ENCODE measurements at regions not wholly inside any gene's neighbourhood (a gene's known extent, or its start where the extent isn't known, plus 50 kb on each side); places are given as distances from the start of the nearest gene placed in this dataset.

DNA sequence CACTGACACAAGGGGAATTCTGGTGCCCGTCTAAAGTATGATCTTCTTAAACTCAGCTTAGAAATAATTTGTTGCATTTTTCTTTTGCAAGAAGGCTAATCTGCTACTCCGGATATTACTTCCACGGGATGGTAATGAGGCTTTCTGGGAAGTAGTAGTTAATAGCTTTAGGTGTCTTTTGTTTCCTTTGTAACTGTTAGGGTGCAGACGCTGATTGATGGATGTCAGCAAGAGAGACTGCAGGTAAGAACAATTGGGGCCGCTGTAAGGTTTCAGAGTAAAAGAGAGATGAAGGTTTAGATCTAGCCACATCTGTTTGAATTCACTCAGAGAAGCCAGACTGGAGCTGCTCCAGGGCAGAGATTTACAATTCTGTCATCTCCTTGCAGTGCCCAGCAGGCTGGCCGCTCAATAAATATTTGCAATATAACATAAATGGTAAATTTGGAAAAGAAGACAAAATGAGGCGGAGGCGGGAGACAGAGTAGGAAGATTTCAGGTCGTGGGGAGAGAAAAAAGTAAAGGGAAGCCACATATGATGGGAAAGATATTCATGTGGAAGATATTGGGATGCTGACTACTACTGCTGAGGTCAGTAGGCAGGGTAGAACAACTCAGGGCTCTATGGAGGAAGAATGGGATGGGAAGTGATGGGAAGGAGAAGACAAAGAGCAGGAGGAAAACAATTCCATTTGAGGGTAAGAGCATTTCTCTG is 320.5 kb downstream of the AASDHPPT start:
- DNase-seq: no peak
- intact Hi-C loops (cut with DNase I): no loop called here

DNA sequence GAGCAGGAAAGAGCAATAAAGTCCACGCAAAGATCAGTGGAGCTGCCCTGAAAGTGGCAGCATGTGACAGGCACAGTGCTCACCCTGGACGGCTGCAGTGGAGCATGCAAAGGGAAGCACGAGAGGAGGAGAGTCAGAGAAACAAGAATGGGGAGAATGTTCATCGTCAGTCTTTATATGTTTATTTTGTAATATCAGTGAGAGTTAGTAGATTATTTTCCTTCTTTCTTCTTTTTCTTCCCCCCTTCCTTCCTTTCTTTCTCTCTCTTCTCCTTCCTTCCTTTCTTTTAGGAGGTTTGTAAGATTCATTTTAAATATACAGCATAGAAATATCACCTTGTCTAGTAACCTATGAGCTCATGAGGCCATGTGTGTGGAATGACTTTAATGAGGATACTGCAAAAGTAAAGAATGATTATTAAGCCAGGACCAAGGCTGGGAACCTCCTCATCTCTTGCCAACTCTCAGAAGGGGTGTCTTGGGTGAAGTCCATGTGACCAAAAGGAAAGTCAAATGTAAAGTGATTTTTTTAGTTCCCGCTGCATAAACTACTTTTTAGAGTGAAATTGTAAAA is 321.1 kb downstream of the AASDHPPT start:
- intact Hi-C loops (cut with DNase I): no loop called here
- no peak for DNase-seq

DNA sequence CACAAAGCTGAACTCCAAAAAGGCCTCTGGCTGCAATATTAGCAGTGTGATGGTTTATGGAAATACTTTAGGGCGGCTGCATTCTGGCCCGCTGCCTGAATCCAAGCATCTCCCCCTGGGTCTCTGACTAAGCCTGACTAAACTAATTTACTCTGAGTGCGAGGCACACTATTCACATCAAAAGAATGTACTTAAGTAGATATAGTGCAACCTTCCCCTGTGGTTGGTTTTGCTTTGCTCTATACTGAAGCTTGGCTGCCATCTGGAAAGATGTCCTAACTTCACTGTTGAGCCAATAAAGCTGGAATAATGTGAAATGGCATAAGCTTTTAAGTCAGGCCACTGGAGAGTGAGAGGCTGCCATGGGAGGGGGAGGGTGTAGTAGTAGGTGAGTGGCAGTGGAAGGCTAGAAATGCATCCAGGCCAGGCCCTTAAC is 321.6 kb downstream of the AASDHPPT start:
- no peak for DNase-seq
- intact Hi-C loops (cut with DNase I): no loop called here

DNA sequence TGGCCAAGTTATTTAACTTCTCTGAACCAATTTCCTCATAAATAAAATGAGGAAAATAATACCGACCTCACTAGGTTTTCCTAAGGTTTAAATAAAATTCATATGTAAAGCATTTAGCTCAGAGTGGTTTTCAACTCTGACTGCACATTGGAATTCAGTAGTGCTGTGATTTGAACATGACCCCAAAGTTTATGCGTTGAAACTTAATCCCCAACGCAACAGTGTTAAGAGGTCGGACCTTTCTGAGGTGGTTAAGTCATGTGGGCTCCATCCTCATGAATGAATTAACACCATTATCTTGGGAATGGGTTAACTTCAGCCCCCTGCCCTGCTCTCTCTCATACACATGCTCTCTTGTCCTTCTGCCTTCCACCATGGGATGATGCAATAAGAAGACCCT is 322.2 kb downstream of the AASDHPPT start:
- intact Hi-C loops (cut with DNase I): no loop called here
- no peak for DNase-seq

DNA sequence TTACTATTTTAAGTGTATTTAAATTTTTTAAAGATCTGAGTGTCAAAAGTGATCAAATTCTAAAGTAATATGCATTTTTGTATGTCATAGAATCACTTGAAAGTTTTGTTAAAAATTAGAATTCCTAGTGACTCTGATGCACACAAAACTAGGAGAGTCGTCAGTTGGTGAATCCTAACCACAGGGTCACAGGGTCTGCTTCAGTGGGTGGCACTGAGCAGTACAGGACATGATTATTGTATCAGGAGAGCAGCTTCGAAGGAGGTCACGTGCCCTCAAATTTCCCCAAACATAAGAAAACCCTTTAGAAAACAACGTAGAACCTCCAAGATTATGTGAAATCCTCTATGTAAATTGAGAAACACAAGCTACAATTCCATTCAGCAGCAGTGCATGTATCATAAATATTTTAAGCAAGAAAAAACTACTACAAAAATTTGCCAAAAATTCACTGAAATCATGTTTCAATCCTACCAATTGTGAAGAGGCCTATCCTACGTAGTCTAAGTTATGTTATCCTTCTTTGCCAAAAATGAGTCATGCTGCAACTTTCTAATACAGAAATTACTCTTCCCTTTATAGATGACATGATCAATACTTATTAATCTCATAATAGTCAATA is 323.6 kb downstream of the AASDHPPT start:
- no peak for DNase-seq
- intact Hi-C loops (cut with DNase I): no loop called here

DNA sequence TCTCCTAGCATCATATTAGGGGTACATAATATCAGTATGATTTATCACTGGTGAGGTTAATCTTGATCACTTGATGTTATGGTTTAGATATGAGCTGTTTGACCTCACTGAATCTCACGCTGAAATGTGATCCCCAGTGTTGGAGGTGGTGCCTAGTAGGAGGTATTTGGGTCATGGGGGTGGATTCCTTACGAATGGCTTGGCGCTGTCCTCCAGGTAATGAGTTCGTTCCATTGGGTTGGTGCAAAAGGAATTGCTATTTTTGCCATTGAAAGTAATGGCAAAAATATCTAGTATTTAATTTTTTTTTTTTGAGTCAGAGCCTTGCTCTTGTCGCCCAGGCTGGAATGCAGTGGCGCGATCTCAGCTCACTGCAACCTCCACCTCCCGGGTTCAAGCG is 326.3 kb downstream of the AASDHPPT start:
- DNase-seq: no peak
- intact Hi-C loops (cut with DNase I): no loop called here

DNA sequence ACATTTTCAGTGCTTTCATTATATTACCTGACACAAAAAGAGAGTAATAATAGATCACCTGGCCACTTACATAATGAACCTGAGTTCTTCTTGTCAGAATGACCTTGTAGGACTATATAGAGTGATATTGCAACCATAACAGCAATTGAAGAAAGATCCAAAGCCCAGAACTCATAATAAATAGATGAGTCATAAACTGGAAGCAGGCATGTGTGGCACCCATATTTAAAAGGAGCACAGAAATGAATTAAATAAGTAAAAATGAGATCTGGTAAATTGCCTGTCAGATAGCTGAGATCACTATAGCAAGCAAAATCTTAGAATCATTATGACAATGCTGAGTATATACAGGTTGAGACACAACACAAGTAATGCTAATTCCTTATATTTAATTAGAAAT is 331.8 kb downstream of the AASDHPPT start:
- no peak for DNase-seq
- intact Hi-C loops (cut with DNase I): no loop called here

DNA sequence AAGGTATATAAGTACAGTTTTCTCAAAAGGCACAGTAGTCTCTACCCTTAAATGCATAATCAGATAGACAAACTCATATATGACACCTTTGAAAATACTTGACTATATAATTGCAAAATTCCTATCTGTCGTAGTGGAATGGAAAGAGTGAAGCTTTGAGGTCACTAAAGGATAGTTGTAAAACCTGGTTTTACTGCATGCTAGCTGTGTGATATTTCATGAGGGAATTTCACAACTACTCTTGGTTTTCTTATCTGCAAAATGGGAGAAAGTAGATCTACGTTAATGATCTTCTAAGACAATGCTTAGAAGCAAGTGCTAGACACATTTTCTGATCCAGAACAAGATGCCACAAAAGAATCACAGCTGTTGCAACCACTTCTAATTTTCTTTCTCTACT is 332.2 kb downstream of the AASDHPPT start:
- intact Hi-C loops (cut with DNase I): no loop called here
- no peak for DNase-seq

DNA sequence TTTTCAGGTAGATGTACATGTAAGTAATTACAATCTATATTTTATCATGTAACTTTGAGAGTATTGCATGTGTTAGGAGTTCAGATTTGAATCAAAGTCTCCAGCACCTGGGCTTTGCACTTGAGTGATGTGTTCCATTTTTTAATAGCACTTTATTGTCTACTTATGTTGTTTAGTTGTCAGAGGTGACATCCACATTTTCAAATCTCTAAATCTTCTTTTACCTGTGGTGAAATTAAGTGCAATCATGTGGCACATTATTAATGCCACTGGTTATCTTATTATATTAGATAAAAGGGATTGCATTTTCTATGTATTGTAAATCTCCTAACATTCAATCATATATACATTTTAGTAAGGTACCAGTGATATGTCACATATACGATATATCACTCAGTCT is 333.4 kb downstream of the AASDHPPT start:
- intact Hi-C loops (cut with DNase I): no loop called here
- no peak for DNase-seq

DNA sequence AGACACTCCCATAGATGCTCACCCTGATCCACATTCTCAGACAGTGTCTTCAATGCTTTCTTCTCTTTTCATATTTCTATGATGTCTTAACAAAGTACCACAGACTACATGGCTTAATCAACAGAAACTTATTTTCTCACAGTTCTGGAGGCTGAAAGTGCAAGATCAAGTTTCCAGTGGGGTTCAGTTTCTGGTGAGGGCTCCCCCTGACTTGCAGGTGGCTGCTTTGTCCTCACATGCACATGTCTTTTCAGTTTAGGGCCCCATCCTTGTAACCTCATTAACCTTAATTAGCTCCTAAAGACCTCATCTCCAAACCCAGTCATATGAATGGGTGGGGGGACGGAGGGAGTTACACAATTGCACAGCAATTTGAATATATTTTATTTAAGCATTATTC is 335.8 kb downstream of the AASDHPPT start:
- intact Hi-C loops (cut with DNase I): no loop called here
- DNase-seq: no peak

DNA sequence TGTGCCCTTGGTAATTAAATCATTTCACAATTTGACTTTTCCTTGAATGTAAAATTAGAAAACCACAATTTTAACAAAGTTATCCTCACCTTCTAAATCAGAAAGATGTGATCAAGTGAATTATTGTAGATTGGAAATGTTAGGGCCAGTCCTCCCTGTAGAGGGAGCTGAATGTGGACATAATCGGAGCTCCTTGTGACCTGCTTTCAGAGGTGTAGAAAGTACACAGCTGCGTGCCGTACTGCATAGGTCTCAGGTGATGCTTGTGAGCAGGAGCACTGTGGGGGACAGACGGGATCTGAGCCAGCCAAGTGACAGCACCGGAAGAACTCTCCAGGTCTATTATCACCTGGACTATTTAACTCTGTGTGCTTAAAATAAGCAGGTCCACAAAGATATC is 338.0 kb downstream of the AASDHPPT start:
- intact Hi-C loops (cut with DNase I): no loop called here
- DNase-seq: no peak

DNA sequence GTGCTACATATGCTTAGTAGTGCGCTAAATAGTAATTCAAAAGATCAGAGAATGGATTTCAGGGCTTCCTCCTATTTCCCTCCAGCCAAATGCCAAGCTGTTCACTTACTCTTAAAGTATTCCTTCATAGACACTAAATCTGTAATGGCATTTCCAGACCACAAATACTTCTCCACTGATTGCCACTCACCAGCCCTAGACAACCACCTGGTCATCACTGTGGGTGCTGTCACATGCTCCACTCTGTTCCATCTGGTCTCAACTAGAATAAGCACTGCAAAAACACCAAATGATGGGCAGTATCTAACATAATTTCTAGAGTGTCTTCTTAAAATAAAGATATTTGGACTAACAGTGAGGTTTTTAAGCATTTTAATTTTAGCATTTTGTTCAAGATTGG is 341.3 kb downstream of the AASDHPPT start:
- no peak for DNase-seq
- intact Hi-C loops (cut with DNase I): no loop called here

DNA sequence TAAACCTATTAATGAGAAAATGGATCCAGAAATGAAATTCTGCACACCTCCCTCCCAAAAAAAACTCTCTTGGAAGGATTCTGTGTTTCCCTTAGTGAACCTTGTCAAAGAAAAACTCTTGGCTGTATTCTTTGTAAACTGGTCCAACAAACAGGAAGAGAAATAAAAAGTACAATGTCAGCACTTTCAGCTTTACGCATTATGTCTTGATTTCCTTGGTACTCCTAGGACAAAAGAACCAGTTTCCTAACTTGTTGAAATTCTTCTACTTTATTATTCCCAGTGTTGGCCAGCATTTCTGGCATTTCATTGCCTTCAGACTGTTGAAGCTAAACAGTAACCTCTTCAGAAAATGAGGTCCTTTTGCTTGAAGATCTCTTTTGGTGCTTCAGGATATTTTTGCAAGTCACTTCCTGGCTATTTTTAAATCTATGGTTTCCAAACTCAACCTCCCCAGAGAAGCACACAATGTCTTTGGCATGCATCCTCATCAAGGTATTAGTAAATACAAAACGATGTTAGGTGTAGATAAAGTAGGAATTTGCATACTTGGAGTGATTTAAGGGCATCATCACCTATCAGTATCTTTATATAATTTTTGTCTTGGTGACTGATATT is 342.7 kb downstream of the AASDHPPT start:
- DNase-seq: no peak
- intact Hi-C loops (cut with DNase I): no loop called here

DNA sequence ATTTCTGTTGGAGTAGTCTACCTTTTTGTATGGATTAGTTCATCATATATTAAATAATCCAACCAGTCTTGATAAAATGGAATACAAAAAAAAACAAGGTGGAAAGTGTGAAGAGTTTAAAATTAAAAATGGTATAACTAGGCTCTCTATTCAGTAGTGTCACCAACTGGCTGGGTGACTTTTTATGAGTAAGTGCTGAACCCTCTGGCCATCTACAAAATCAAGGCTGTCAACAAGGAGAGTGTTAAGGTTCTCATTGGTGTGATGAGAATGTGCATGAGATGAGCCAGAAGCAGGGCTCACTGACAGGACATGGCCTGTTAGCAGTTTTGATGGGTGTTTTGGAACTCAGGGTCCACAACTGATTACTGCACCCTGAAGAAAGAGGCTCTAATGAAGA is 343.2 kb downstream of the AASDHPPT start:
- DNase-seq: no peak
- intact Hi-C loops (cut with DNase I): no loop called here

DNA sequence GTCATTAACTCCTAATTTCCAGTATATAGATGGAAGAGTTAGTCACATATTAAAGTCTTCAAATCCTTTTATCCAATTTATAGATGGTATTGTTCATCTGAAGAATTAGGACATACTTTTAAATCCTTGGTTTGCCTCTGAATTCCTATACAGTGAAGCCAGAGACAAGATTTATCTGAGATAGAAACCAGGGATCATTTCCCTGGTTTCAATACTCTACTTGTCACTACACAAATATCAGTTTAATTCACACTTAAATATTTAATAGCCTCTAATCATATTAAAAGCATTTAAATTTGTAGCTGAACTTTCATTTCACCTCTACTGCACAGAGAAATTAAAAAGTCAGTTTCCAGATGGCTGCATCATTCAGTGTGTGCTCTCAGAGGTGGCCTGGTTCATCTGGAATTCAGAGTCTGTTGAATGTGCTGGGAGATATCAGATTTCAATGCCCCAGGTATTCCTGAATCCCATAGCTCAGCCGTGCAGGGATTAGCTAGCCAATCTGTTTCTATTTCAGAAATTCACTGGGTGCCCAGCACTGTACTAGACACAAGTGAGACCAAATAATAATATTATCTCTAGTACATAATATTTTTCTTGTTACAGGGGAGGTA is 344.3 kb downstream of the AASDHPPT start:
- intact Hi-C loops (cut with DNase I): no loop called here
- DNase-seq: no peak

DNA sequence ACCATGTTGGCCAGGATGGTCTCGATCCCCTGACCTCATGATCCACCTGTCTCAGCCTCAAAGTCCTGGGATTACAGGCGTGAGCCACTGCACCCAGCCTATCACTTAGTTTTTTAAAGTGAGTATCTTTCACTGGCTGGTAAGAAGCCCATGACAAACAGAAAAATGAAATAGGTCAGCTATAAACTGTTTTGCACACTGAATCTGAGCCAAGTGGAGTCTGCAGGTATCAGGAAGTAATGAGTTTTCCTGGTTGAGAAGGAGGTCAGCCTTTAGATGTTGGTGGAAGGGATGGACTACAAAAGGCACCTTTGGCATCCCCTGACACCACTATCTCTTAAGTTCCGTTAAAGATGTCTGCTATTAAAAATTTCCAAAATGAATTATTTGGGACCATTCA is 345.1 kb downstream of the AASDHPPT start:
- intact Hi-C loops (cut with DNase I): no loop called here

DNA sequence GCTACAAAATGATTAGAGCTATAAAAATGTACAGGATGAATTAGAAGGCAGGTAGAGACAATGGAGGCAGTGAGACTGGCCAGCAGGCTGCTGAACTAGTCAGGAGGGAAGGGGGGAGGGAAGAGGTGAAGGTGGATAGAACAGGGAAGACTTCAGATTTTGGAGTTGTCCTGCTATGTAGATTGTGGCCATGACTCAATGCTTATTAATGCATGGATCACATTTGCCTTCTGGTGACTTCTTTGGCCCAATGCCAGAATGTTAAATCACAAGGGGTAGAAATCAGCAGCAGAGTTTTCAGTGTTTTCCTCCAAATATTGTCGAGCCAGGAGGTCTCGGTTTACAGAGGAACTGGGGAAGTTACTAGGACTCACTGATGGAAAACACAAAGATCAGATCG is 346.6 kb downstream of the AASDHPPT start:
- DNase-seq: no peak
- intact Hi-C loops (cut with DNase I): no loop called here

More for the DNA sequence above, 345.1 kb downstream of the AASDHPPT start:
- no peak for DNase-seq

DNA sequence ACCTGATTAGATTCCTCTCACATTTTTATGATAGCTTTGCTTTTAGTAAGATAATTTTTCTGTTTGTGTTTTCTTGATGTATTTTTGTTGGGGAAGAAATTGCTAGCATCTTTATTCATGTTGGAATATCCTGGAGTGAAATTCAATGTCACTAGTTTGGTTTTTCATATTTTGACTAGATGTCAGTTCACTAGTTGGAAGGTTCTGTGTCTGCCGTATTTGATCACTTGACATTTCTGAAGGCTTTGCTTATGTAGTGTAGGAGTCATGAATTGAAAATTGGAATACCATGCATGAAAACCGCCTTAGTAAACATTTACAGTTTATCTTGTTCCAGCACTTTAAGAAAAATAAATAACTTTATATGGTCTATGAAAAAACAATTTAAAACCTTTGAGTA is 348.4 kb downstream of the AASDHPPT start:
- no peak for DNase-seq
- intact Hi-C loops (cut with DNase I): no loop called here

DNA sequence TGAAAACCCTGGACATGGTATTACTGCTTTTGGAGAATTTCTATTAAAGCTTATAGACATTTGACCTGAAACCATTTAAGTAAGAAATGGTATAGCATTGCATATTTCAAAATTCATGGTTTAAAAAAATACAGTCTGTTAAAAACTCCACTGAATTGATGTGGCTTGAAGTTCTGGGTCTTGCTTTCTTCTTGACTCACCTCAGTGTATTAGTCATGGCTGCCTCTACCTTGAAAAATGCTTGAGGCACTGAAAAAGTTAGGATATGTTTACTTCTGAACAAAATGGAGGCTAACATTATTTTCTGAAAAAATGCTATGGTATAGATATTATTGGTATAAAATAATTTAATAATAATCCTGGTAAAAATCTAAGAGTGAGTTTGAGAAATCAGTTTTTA is 349.2 kb downstream of the AASDHPPT start:
- no peak for DNase-seq
- intact Hi-C loops (cut with DNase I): no loop called here

DNA sequence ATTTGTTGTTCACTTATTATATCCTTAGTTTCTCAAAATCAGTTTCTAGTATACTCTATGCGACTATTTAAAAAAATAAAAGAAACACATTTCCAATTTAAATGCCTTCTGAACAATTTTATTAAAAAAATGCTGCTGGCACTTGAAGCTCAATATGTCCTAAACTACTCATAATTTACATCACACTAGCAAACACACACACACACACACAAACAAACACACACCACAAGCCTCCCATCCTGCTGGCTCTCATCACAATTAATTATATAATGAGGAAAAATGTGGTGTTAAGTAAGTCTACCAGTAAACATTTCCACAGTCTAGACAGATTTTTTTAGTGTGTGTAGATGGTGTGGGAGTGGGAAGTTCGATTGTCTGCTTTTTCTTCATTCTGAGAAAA is 350.3 kb downstream of the AASDHPPT start:
- intact Hi-C loops (cut with DNase I): no loop called here
- DNase-seq: no peak

DNA sequence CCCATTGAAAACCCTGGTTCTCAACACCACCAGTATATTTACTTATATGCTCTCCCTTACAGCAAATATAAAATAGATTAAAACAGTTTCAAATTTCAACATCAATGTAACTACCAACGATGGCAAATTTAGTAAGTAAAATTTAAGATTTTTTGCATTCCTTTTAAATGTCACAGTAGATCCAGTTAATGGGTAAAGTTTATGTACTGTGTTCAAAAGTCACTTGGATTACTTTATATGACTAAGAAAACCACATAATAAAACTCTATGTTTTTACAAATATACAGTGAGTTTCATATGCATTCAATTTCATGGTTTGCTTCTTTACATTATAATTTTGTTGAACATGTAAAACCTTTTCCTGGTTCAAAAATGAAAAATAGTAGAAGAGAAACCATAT is 364.6 kb downstream of the AASDHPPT start:
- DNase-seq: no peak
- intact Hi-C loops (cut with DNase I): no loop called here
